Coronary artery (tissue), 2 donors: ENCODE measurements at regions not wholly inside any gene's neighbourhood (a gene's known extent, or its start where the extent isn't known, plus 50 kb on each side); places are given as distances from the start of the nearest gene placed in this dataset.

Experiments
- DNase-seq: peaks from one replicate; pipeline ENCODE4 v3.0.0-alpha.2; 2017; ENCODE audit warnings: low spot score
- H3K27ac ChIP-seq, 2 donors: fragments of 200-600 bp; sonication (generic); one replicate each; pipeline ENCODE4 v1.5.1; 2016 to 2019
- H3K4me3 ChIP-seq: fragments of 200-600 bp; sonication (generic); 2 replicates; pipeline ENCODE4 v1.5.1; 2016; ENCODE audit warnings: mild to moderate bottlenecking, moderate library complexity
- CTCF ChIP-seq: fragments of 200-600 bp; sonication (generic); IDR thresholded peaks from one replicate; pipeline ENCODE4 v1.5.1; 2019; ENCODE audit warnings: antibody characterized with exemption

- TF ChIP-seq CTCF = no peak
- Histone ChIP-seq H3K27ac (no peak overlapping the region), H3K4me3 (no peak overlapping the region)
- DNase-seq = no peak
These were observed 250.9 kb downstream of the DUSP6 start for GRCh38 chr12:89101440-89101839.

GRCh38 chr12:89098441-89099112, 253.7 kb downstream of the DUSP6 start:
- Histone ChIP-seq H3K27ac (no peak overlapping the region), H3K4me3 (no peak overlapping the region)
- TF ChIP-seq CTCF = no peak
- DNase-seq = no peak

DNA sequence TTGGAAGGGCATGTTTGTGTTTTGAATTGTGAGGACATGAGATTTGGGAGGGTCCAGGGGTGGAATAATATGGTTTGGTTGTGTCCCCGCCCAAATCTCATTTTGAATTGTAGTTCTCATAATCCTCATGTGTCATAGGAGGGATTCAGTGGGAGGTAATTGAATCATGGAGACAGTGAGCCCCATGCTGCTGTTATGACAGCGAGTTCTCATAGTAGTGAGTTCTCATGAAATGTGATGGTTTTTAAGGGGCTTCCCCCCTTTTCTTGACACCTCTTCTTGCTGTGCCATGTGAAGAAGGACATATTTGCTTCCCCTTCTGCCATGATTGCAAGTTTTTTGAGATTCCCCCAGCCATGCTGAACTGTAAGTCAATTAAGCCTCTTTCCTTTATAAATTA, 260.0 kb downstream of the DUSP6 start:
- no peak for DNase-seq
- H3K4me3 ChIP-seq = no peak overlapping the region
- TF ChIP-seq CTCF = no peak
- H3K27ac ChIP-seq = no peak overlapping the region

GRCh38 chr12:89091293-89091841, 260.9 kb downstream of the DUSP6 start:
- Histone ChIP-seq H3K4me3 (no peak overlapping the region), H3K27ac (no peak overlapping the region)
- TF ChIP-seq CTCF = no peak
- DNase-seq = no peak

DNA sequence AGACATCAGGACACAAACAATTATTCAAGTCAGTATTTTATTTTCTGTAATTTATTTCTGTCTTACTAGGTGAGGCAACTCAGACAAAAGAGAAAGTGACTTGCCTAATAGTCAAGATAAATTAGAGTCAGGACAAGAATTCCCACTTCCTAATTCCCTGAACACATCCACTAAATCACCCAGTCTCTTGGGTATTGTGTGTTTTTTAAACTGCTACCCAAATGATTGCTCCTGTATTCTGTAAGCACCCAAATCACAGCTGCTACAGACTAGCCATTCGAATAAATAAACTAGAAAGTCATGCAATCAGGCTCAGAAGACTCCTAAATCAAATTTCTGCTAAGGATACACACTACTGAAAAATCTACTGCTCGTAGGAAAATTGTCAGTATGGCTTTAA, 263.0 kb downstream of the DUSP6 start:
- Histone ChIP-seq H3K4me3 (no peak overlapping the region), H3K27ac (no peak overlapping the region)
- no peak for TF ChIP-seq CTCF
- no peak for DNase-seq

- no peak for DNase-seq
- Histone ChIP-seq H3K4me3 (no peak overlapping the region), H3K27ac (no peak overlapping the region)
- no peak for TF ChIP-seq CTCF
These were observed 264.4 kb downstream of the DUSP6 start for GRCh38 chr12:89087876-89088275.

- H3K27ac ChIP-seq = no peak overlapping the region
- DNase-seq = no peak
- no peak for TF ChIP-seq CTCF
These were observed 265.0 kb downstream of the DUSP6 start for GRCh38 chr12:89087149-89087825.

More at GRCh38 chr12:89087149-89087825, 265.0 kb downstream of the DUSP6 start:
- no peak overlapping the region for H3K4me3 ChIP-seq
